A549 (cell line): ENCODE measurements at regions not wholly inside any gene's neighbourhood (a gene's known extent, or its start where the extent isn't known, plus 50 kb on each side); places are given as distances from the start of the nearest gene placed in this dataset.

Experiments
- ATAC-seq, 2 experiments: fragments of 200-7000 bp in 1 of 2; fragments of >200 bp in 1 of 2; cut with Nextera tagmentation in 1 of 2; cut with Tn5 transposase in 1 of 2; 3 replicates each; pipeline versions ENCODE4 v1.8.0 to v1.9.1; 2018 to 2020; ENCODE audit warnings: mild to moderate bottlenecking in 1 of 2, moderate library complexity in 1 of 2
- CTCF ChIA-PET: fragments of 300-600 bp; sonication (Branson Sonifier 250); formaldehyde crosslinking; extraction: SDS; loops from one replicate; lab custom pipeline; 2021; ENCODE audit warnings: antibody characterized with exemption, inconsistent platforms; lab: Yijun Ruan, JAX
- POLR2A ChIA-PET: fragments of 350-600 bp; formaldehyde crosslinking; extraction: SDS; loops from one replicate; lab custom pipeline; 2021; ENCODE audit warnings: antibody characterized with exemption, inconsistent platforms; lab: Yijun Ruan, JAX
- DNase-seq, 2 experiments: peaks; one replicate each; pipeline versions ENCODE4 v3.0.0 to v3.0.0-alpha.2; 2011 to 2016; ENCODE audit warnings: low read depth in 1 of 2, low spot score in 1 of 2
- FAIRE-seq: peaks from 2 replicates; lab custom pipeline; 2011; peaks lifted over from hg19 to GRCh38; lab: Jason Lieb, UNC
- H3K27ac ChIP-seq, 2 experiments: fragments of >200 bp; sonication (Bioruptor Twin); formaldehyde crosslinking; 3 replicates each; pipeline ENCODE4 v1.5.1; 2016 to 2017
- H3K4me1 ChIP-seq: fragments of >200 bp; sonication (Bioruptor Twin); formaldehyde crosslinking; 3 replicates; pipeline ENCODE4 v1.6.1; 2016
- H3K4me2 ChIP-seq: fragments of >200 bp; sonication (Bioruptor Twin); formaldehyde crosslinking; 3 replicates; pipeline ENCODE4 v1.6.1; 2016
- H3K4me3 ChIP-seq: fragments of >200 bp; sonication (Bioruptor Twin); formaldehyde crosslinking; 3 replicates; pipeline ENCODE4 v1.5.1; 2016
- H3K9me3 ChIP-seq: fragments of >200 bp; sonication (Bioruptor Twin); formaldehyde crosslinking; 3 replicates; pipeline ENCODE4 v1.6.1; 2016
- BCL3 ChIP-seq: fragments of >200 bp; sonication (Bioruptor Twin); formaldehyde crosslinking; IDR thresholded peaks from 3 replicates; pipeline ENCODE4 v1.6.1; 2016
- CBX2 ChIP-seq: fragments of 200-600 bp; sonication (generic); IDR thresholded peaks from 2 replicates; pipeline ENCODE4 v1.6.1; 2016; ENCODE audit warnings: low read depth, mild to moderate bottlenecking, borderline replicate concordance
- E2F6 ChIP-seq: IDR thresholded peaks from 2 replicates; pipeline ENCODE4 v1.6.1; 2012; ENCODE audit warnings: low read depth, borderline replicate concordance
- EHMT2 ChIP-seq: fragments of 200-600 bp; sonication (generic); IDR thresholded peaks from 2 replicates; pipeline ENCODE4 v1.6.1; 2016; ENCODE audit warnings: antibody characterized with exemption, low read depth, mild to moderate bottlenecking, moderate library complexity
- FOXS1 ChIP-seq: fragments of 250-450 bp; sonication (Bioruptor Pico); IDR thresholded peaks from 2 replicates; pipeline ENCODE4 v1.5.0; 2020; ENCODE audit warnings: mild to moderate bottlenecking, moderate library complexity
- HDAC2 ChIP-seq: fragments of 200-600 bp; sonication (generic); IDR thresholded peaks from 2 replicates; pipeline ENCODE4 v1.6.1; 2016
- HMGXB4 ChIP-seq: fragments of 250-450 bp; sonication (Bioruptor Pico); IDR thresholded peaks from 2 replicates; pipeline ENCODE4 v1.5.0; 2021; ENCODE audit warnings: mild to moderate bottlenecking, moderate library complexity, borderline replicate concordance
- KDM1A ChIP-seq: fragments of 200-600 bp; sonication (generic); IDR thresholded peaks from 2 replicates; pipeline ENCODE4 v1.6.1; 2016; ENCODE audit warnings: low read depth, mild to moderate bottlenecking
- MAFK ChIP-seq: fragments of 450-650 bp; IDR thresholded peaks from 2 replicates; pipeline ENCODE4 v1.6.1; 2014; ENCODE audit not compliant: partially characterized antibody
- MAX ChIP-seq: IDR thresholded peaks from 2 replicates; pipeline ENCODE4 v1.6.1; 2012
- NFE2L2 ChIP-seq: fragments of 150-350 bp; conservative IDR thresholded peaks from 2 replicates; pipeline ENCODE4 v1.6.1; 2014; ENCODE audit warnings: low read length
- NR3C1 ChIP-seq: fragments of >200 bp; sonication (Bioruptor Twin); formaldehyde crosslinking; IDR thresholded peaks from 3 replicates; pipeline ENCODE4 v1.6.1; 2017
- POLR2AphosphoS2 ChIP-seq: conservative IDR thresholded peaks from 2 replicates; pipeline ENCODE4 v1.6.1; 2012; ENCODE audit warnings: low read length, improper control_type of control experiment, inconsistent platforms
- RNF2 ChIP-seq: fragments of 200-600 bp; sonication (generic); IDR thresholded peaks from 2 replicates; pipeline ENCODE4 v1.6.1; 2016; ENCODE audit warnings: low read depth, mild to moderate bottlenecking, antibody characterized with exemption, moderate library complexity, borderline replicate concordance
- SMC3 ChIP-seq: fragments of >200 bp; sonication (Bioruptor Twin); formaldehyde crosslinking; IDR thresholded peaks from 3 replicates; pipeline ENCODE4 v1.6.1; 2018; ENCODE audit warnings: inconsistent platforms
- SREBF2 ChIP-seq: fragments of 450-650 bp; IDR thresholded peaks from 2 replicates; pipeline ENCODE4 v1.6.1; 2014; ENCODE audit warnings: mild to moderate bottlenecking, moderate library complexity
- TP53 ChIP-seq: fragments of 250-450 bp; sonication (Bioruptor Pico); IDR thresholded peaks from 2 replicates; pipeline ENCODE4 v1.5.0; 2021; ENCODE audit warnings: mild to moderate bottlenecking, moderate library complexity
- WGBS: methylation state at CpG from one replicate; pipeline ENCODE4 v1.1.6; 2017; ENCODE audit errors: missing lambda C conversion rate; 5-methylcytosine and 5-hydroxymethylcytosine counted together
- TF ChIP-seq, protein P1 (sequence below): fragments of 250-450 bp; sonication (Bioruptor Pico); IDR thresholded peaks from 2 replicates; pipeline ENCODE4 v1.5.0; 2020; ENCODE audit warnings: low read depth, mild to moderate bottlenecking, moderate library complexity

DNA sequence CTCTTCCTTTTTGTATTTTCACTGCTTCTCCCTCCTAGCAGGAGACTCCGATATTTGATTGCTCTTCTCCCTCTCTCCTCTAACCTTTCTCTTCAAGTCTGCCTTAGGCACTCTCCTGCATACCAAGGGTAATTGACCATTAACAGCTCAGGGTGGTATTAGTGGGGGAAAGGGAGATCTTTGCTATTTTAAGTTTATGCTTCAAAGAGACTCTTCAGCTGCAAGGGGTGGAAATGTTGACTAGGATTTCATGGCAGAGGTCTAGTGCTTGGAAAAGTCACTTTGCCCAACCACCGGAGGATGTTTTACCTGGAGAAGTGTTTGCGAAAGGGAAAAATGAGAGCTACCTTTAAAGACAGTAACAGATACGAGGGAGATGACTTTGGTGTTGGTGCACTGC, 453.7 kb downstream of the SLC4A3 start (continued):
- TF ChIP-seq RNF2 (no peak), EHMT2 (no peak), NR3C1 (no peak), CBX2 (no peak), SREBF2 (no peak), POLR2AphosphoS2 (no peak), SMC3 (no peak)
- TF ChIP-seq, all 56 proteins: peak for 0

DNA sequence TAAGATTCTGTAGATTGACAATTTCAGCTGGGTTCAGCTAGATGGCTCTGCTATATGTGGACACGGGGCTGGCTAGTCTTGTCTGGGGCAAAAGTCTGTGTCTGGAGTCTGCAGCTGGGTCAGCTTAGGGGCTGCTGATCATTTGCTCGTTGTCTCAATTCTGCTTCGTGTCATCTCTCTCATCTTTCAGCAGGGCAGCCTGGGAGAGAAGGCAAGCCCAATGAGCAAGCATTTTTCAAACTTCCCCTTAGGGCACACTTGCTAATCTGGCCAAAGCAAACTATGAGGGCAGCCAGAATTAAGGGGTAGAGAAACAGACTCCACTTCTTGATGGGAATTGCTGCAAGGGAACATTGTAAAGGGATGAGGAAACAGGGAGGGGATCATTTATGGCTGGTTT, 462.6 kb downstream of the SLC4A3 start:
- ChIA-PET CTCF (no interaction called here), POLR2A (no interaction called here)
- TF ChIP-seq MAFK (peak; percentile 5), TP53 (CRISPR knock-in tag) (no peak), POLR2AphosphoS2 (no peak), EHMT2 (no peak)
- ATAC-seq (peak; percentile 34 to 56; a peak in 3 of 6 replicates), FAIRE-seq (no peak), DNase-seq (peak in 1 of 2 experiments; percentile 35)
- Histone ChIP-seq H3K27ac (peak overlapping the region; percentile 8; a peak in 3 of 6 replicates), H3K4me1 (peaks cover 8% of the 10 kb centered on the region; the same call in 2 of the 3 replicates), H3K4me2 (peak overlapping the region; percentile 42; the same call in 2 of the 3 replicates), H3K9me3 (no peaks in the 10 kb centered on the region), H3K4me3 (no peak overlapping the region)
- WGBS: 21% methylated on average over 3 of the region's 3 CpGs

- ChIA-PET POLR2A (no interaction called here), CTCF (no interaction called here)
- no peaks in the 10 kb centered on the region for H3K9me3 ChIP-seq
- no peaks in the 10 kb centered on the region; the same call in 2 of the 3 replicates for H3K4me1 ChIP-seq
- ATAC-seq: no peak
- H3K27ac ChIP-seq: no peak overlapping the region
- WGBS: 37% methylated on average over 2 of the region's 2 CpGs
- FAIRE-seq: no peak
- DNase-seq: no peak
- H3K4me3 ChIP-seq: no peak overlapping the region
- H3K4me2 ChIP-seq: no peak overlapping the region
- TF ChIP-seq SMC3: no peak
- no peak for TF ChIP-seq HMGXB4 (CRISPR knock-in tag)
- no peak for TF ChIP-seq BCL3
- no peak for TF ChIP-seq KDM1A
- no peak for TF ChIP-seq MAFK
- TF ChIP-seq MAX: no peak
- no peak for TF ChIP-seq E2F6
- TF ChIP-seq, protein P1, sequence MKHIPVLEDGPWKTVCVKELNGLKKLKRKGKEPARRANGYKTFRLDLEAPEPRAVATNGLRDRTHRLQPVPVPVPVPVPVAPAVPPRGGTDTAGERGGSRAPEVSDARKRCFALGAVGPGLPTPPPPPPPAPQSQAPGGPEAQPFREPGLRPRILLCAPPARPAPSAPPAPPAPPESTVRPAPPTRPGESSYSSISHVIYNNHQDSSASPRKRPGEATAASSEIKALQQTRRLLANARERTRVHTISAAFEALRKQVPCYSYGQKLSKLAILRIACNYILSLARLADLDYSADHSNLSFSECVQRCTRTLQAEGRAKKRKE (CRISPR knock-in tag): no peak
These were observed 469.0 kb downstream of the SLC4A3 start for GRCh38 chr2:220096406-220096805.

DNA sequence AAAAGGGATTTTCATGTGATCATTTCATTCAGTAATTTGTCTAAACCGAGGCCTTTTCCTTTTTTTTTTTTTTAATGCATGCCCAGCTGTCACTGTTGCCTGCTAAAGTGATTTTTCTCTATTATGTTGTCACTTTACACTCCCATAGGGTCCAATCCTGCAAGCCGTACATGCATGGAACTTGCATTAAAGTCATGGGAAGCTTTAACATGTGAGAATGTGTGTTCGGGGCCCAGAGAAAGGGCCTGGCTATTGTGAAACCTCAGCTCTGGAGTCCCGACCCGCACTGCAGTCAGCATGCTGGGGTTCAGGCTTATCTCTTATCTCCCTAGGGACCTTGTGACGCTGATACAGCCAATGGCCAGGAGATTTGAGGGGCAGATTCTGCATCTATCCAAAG, 474.6 kb downstream of the SLC4A3 start:
- TF ChIP-seq HDAC2: no peak
- TF ChIP-seq NFE2L2: no peak
- TF ChIP-seq FOXS1 (CRISPR knock-in tag): no peak
- no peak for TF ChIP-seq MAFK
- TF ChIP-seq KDM1A: no peak
- no peak for ATAC-seq
- no peak for DNase-seq
- no peak for FAIRE-seq
- H3K27ac ChIP-seq: no peak overlapping the region
- 62% methylated on average over 4 of the region's 6 CpGs for WGBS
- H3K4me2 ChIP-seq: no peak overlapping the region
- H3K4me3 ChIP-seq: no peak overlapping the region
- CTCF ChIA-PET: no interaction called here
- H3K9me3 ChIP-seq: no peaks in the 10 kb centered on the region
- H3K4me1 ChIP-seq: no peaks in the 10 kb centered on the region
- POLR2A ChIA-PET: interaction anchor here (0.6 kb wide), 1 partner anchor 93 kb away, joined by 5 read pairs; no protein-coding TSS in a partner anchor
